ENCODE measurements at regions not wholly inside any gene's neighbourhood (a gene's known extent, or its start where the extent isn't known, plus 50 kb on each side); places are given as distances from the start of the nearest gene placed in this dataset.
"Not testable (repeated sequence)": the region's sequence is repeated elsewhere in the genome, so short reads cannot be mapped to it uniquely, and the experiment has no call there.

- no peak for DNase-seq (ENCODE audit: low read depth)
- H3K4me3 ChIP-seq (ENCODE audit: low read length): no peak overlapping the region
- no peak for TF ChIP-seq CTCF (IDR thresholded peaks at IDR 0.05; ENCODE audit: insufficient read depth, low read depth, low read length, missing control alignments)
Measured at GRCh38 chr7:52741670-52742290, 293.7 kb upstream of the POM121L12 start.

- H3K4me3 ChIP-seq (ENCODE audit: low read length): no peak overlapping the region
- DNase-seq (ENCODE audit: low read depth): no peak
- no peak for TF ChIP-seq CTCF (IDR thresholded peaks at IDR 0.05; ENCODE audit: insufficient read depth, low read depth, low read length, missing control alignments)
Measured at GRCh38 chr7:52735656-52736055, 299.8 kb upstream of the POM121L12 start.

- not testable (repeated sequence) for H3K4me3 ChIP-seq (ENCODE audit: low read length); DNase-seq (ENCODE audit: low read depth)
Measured at GRCh38 chr7:52728683-52729082, 306.8 kb upstream of the POM121L12 start.

- no peak for DNase-seq (ENCODE audit: low read depth)
- no peak overlapping the region for H3K4me3 ChIP-seq (ENCODE audit: low read length)
- TF ChIP-seq CTCF (IDR thresholded peaks at IDR 0.05; ENCODE audit: insufficient read depth, low read depth, low read length, missing control alignments): no peak
Measured at GRCh38 chr7:52727632-52728031, 307.8 kb upstream of the POM121L12 start.

GRCh38 chr7:52726986-52727385 is 308.4 kb upstream of the POM121L12 start:
- no peak for TF ChIP-seq CTCF (IDR thresholded peaks at IDR 0.05; ENCODE audit: insufficient read depth, low read depth, low read length, missing control alignments)
- no peak for DNase-seq (ENCODE audit: low read depth)
- no peak overlapping the region for H3K4me3 ChIP-seq (ENCODE audit: low read length)

GRCh38 chr7:52726493-52726892 is 308.9 kb upstream of the POM121L12 start:
- H3K4me3 ChIP-seq (ENCODE audit: low read length): no peak overlapping the region
- TF ChIP-seq CTCF (IDR thresholded peaks at IDR 0.05; ENCODE audit: insufficient read depth, low read depth, low read length, missing control alignments): no peak
- no peak for DNase-seq (ENCODE audit: low read depth)

- no peak for DNase-seq (ENCODE audit: low read depth)
- no peak overlapping the region for H3K4me3 ChIP-seq (ENCODE audit: low read length)
- no peak for TF ChIP-seq CTCF (IDR thresholded peaks at IDR 0.05; ENCODE audit: insufficient read depth, low read depth, low read length, missing control alignments)
Measured at GRCh38 chr7:52723606-52724005, 311.8 kb upstream of the POM121L12 start.

All from epithelial cell of esophagus (primary cell).